IPS-20b (cell line): ENCODE measurements at regions not wholly inside any gene's neighbourhood (a gene's known extent, or its start where the extent isn't known, plus 50 kb on each side); places are given as distances from the start of the nearest gene placed in this dataset.
"Not testable (repeated sequence)": the region's sequence is repeated elsewhere in the genome, so short reads cannot be mapped to it uniquely, and the experiment has no call there.

Source experiments
- H3K27ac ChIP-seq: one replicate; pipeline ENCODE4 v1.5.1; 2013; ENCODE audit warnings: low read length
- H3K27me3 ChIP-seq: 2 replicates; pipeline ENCODE4 v1.6.1; 2013; ENCODE audit warnings: mild to moderate bottlenecking, low read length, inconsistent platforms; ENCODE audit not compliant: insufficient read depth
- H3K36me3 ChIP-seq: 2 replicates; pipeline ENCODE4 v1.6.1; 2013; ENCODE audit warnings: low read depth, mild to moderate bottlenecking, inconsistent platforms, low read length, moderate library complexity; ENCODE audit not compliant: insufficient read depth
- H3K4me1 ChIP-seq: 2 replicates; pipeline ENCODE4 v1.6.1; 2013; ENCODE audit warnings: mild to moderate bottlenecking, control low read depth, inconsistent platforms, low read length, moderate library complexity; ENCODE audit not compliant: insufficient read depth
- H3K4me3 ChIP-seq: 2 replicates; pipeline ENCODE4 v1.5.1; 2013; ENCODE audit warnings: mild to moderate bottlenecking, low read length, inconsistent platforms
- H3K9ac ChIP-seq: 2 replicates; pipeline ENCODE4 v1.6.1; 2013; ENCODE audit warnings: low read depth, mild to moderate bottlenecking, inconsistent platforms, low read length, moderate library complexity
- H3K9me3 ChIP-seq: 2 replicates; pipeline ENCODE4 v1.6.1; 2013; ENCODE audit warnings: mild to moderate bottlenecking, low read depth, low read length, inconsistent platforms; ENCODE audit not compliant: insufficient read depth

DNA sequence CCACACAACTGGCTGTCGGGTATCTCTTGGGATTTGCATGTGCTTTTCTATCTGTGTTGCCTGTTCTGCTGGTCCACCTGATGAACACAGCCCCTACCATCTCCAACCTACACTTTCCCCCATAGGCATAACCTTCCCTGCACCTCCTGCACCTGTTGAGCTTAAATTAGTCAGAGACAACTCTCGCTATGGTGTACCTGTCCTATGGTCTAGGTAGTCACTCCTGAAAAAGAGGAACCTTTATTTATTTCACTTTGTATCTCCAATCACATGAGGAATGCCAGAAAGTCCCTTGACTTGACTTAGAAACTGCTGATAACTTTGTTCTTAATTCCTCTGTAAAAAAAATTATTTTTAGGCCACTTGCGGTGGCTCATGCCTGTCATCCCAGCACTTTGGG, 338.1 kb downstream of the DHRSX start:
- Histone ChIP-seq H3K9ac (no peak overlapping the region), H3K27ac (no peak overlapping the region), H3K4me1 (no peaks in the 10 kb centered on the region), H3K36me3 (no peaks in the 10 kb centered on the region), H3K4me3 (no peak overlapping the region), H3K9me3 (no peaks in the 10 kb centered on the region), H3K27me3 (no peaks in the 10 kb centered on the region)

DNA sequence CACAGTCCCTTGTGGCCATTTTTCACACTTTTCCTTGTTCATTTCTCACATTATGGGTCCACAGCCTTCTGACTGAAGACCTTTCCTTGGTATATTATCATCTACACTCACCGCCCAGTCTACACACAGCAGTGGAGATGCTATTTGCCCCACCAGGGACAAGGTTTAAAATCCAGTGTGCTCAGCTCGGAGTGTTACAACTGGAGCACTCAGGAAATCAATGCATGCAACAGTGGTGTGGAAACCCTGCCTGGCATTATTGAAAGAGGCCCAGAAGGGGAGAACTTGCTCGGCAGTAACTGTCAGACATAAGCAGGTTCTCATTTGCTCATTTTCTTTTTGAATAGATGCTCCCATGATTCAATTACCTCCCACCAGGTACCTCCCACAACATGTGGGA, 340.9 kb downstream of the DHRSX start:
- no peaks in the 10 kb centered on the region for H3K4me1 ChIP-seq
- no peak overlapping the region for H3K9ac ChIP-seq
- H3K4me3 ChIP-seq, result no peak overlapping the region
- H3K36me3 ChIP-seq, result no peaks in the 10 kb centered on the region
- H3K9me3 ChIP-seq, result no peaks in the 10 kb centered on the region
- no peak overlapping the region for H3K27ac ChIP-seq
- H3K27me3 ChIP-seq, result no peaks in the 10 kb centered on the region

DNA sequence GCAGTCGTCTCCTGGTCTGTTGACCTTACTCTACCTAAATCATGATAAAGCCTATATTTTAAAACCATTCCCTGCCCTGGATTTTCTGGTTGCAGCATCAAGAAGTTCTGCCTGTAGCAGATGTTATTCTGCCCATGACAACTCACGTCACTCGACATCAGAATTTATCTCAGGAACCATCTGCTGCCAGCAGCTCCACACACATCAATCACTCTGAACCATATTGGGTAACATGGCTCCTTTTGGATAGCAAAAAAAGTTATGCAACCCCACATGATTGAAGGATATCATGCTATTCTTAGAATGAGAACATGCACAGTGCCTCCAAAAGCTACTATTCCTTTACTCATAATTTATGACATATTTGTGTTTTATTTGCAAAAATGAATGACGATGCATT, 341.4 kb downstream of the DHRSX start:
- Histone ChIP-seq H3K36me3 (no peaks in the 10 kb centered on the region), H3K9me3 (no peaks in the 10 kb centered on the region), H3K4me3 (no peak overlapping the region), H3K27ac (no peak overlapping the region), H3K9ac (no peak overlapping the region), H3K27me3 (no peaks in the 10 kb centered on the region), H3K4me1 (no peaks in the 10 kb centered on the region)

DNA sequence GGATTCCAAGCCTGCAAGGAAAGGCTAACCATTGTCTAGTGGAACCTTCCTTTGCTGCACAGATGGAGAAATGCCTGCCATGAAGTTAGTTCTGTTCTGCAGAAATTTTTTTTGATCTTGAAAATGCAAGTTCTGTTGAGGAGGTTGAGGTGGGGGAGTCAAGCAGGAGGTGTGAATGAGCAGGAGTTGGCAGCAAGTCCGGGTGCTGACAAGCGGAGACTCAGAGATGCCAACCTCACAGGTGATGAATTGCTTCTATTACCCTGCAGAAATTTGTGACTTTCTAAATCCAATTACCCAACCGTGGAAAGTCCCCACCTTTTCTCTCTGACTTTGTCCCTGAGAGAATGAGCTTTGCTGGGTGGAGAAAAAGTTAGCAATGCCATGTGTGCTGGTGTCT, 350.1 kb downstream of the DHRSX start:
- Histone ChIP-seq H3K27ac (no peak overlapping the region), H3K4me1 (peaks cover 5% of the 10 kb centered on the region; the same call in 1 of the 2 replicates), H3K4me3 (no peak overlapping the region), H3K36me3 (no peaks in the 10 kb centered on the region), H3K9ac (no peak overlapping the region), H3K27me3 (no peaks in the 10 kb centered on the region), H3K9me3 (peaks cover 13% of the 10 kb centered on the region; the same call in 1 of the 2 replicates)

DNA sequence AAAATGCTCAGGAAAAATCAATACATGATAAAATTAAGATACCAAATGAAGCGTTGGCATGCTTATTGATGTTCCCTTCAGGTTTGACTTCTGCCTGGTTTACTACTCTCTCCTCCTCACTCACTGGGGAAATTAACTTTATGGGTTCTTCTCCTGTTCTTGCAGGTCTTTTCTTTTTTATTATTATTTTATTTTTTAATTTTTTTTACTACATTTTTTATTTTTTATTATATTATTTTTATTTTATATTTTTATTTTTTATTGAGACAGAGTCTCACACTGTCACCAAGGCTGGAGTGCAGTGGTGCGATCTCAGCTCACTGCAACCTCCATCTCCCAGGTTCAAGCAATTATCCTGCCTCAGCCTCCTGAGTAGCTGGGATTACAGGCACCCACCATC, 350.8 kb downstream of the DHRSX start:
- H3K27ac ChIP-seq, H3K4me3 ChIP-seq, H3K9ac ChIP-seq, H3K27me3 ChIP-seq, H3K4me1 ChIP-seq, H3K36me3 ChIP-seq: not testable (repeated sequence)
- peaks cover 13% of the 10 kb centered on the region; the same call in 1 of the 2 replicates for H3K9me3 ChIP-seq

- H3K9ac ChIP-seq, H3K27ac ChIP-seq, H3K4me3 ChIP-seq, H3K27me3 ChIP-seq, H3K36me3 ChIP-seq, H3K4me1 ChIP-seq: not testable (repeated sequence)
- peaks cover 13% of the 10 kb centered on the region; the same call in 1 of the 2 replicates for H3K9me3 ChIP-seq
These were observed 351.7 kb downstream of the DHRSX start for GRCh38 chrX:2149055-2149454.

DNA sequence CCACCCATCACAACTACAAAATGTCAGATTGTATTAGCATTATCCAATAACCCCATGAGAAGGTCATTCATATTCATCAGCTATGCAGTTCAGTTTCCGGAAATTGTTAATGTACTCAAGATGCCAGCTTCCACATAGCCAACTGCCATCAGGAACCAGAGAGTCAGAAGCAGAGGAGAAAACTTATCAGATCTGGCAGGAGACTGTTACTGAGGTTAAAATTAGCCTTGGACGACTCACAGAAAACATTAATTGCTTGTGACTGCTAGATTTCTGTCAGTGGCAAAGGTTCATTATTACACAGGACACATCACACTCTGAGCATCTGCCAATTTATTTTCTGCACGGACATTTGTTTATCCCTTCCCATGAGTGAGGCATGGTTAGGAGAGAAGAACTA, 352.8 kb downstream of the DHRSX start:
- no peak overlapping the region for H3K9ac ChIP-seq
- no peaks in the 10 kb centered on the region for H3K36me3 ChIP-seq
- no peak overlapping the region for H3K27ac ChIP-seq
- H3K9me3 ChIP-seq, result peaks cover 13% of the 10 kb centered on the region; the same call in 1 of the 2 replicates
- H3K4me1 ChIP-seq, result peaks cover 6% of the 10 kb centered on the region; the same call in 1 of the 2 replicates
- no peak overlapping the region for H3K4me3 ChIP-seq
- H3K27me3 ChIP-seq, result no peaks in the 10 kb centered on the region

- Histone ChIP-seq H3K4me1 (peaks cover 6% of the 10 kb centered on the region; the same call in 1 of the 2 replicates), H3K36me3 (no peaks in the 10 kb centered on the region), H3K4me3 (no peak overlapping the region), H3K27me3 (no peaks in the 10 kb centered on the region), H3K27ac (peak overlapping the region; percentile 11), H3K9ac (no peak overlapping the region), H3K9me3 (peaks cover 16% of the 10 kb centered on the region)
These were observed 354.9 kb downstream of the DHRSX start for GRCh38 chrX:2145692-2146367.

GRCh38 chrX:2137882-2138281, 362.9 kb downstream of the DHRSX start:
- H3K9ac ChIP-seq, result no peak overlapping the region
- H3K27ac ChIP-seq, result no peak overlapping the region
- no peaks in the 10 kb centered on the region for H3K36me3 ChIP-seq
- peaks cover 2% of the 10 kb centered on the region; the same call in 1 of the 2 replicates for H3K4me1 ChIP-seq
- H3K27me3 ChIP-seq, result no peaks in the 10 kb centered on the region
- H3K4me3 ChIP-seq, result no peak overlapping the region
- H3K9me3 ChIP-seq, result peaks cover 10% of the 10 kb centered on the region

DNA sequence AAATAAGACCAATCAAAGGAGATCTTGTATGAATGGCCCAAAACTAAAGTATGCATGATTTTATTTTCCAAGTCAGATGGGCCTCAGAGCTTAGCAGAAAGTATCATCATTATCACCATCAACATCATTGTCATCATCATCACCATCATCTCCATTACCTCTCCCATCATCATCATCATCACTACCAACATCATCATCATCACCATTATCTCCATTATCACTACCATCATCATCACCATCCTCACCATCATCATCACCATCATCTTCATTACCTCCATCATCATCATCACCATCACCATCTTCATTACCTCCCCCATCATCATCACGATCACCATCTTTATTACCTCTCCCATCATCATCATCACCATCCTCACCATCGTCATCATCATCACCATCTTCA, 363.9 kb downstream of the DHRSX start:
- Histone ChIP-seq H3K27me3 (no peaks in the 10 kb centered on the region), H3K4me1 (peaks cover 2% of the 10 kb centered on the region; the same call in 1 of the 2 replicates), H3K9ac (no peak overlapping the region), H3K27ac (no peak overlapping the region), H3K9me3 (peaks cover 7% of the 10 kb centered on the region), H3K36me3 (no peaks in the 10 kb centered on the region), H3K4me3 (no peak overlapping the region)

- Histone ChIP-seq H3K36me3 (no peaks in the 10 kb centered on the region), H3K9me3 (peaks cover 7% of the 10 kb centered on the region; the same call in 1 of the 2 replicates), H3K27me3 (no peaks in the 10 kb centered on the region), H3K27ac (no peak overlapping the region), H3K4me1 (peaks cover 2% of the 10 kb centered on the region; the same call in 1 of the 2 replicates), H3K4me3 (no peak overlapping the region), H3K9ac (no peak overlapping the region)
These were observed 365.4 kb downstream of the DHRSX start for GRCh38 chrX:2135421-2135820.

- Histone ChIP-seq H3K27me3 (no peaks in the 10 kb centered on the region), H3K36me3 (no peaks in the 10 kb centered on the region), H3K9ac (no peak overlapping the region), H3K4me1 (peaks cover 2% of the 10 kb centered on the region; the same call in 1 of the 2 replicates), H3K9me3 (peaks cover 7% of the 10 kb centered on the region; the same call in 1 of the 2 replicates), H3K27ac (no peak overlapping the region), H3K4me3 (no peak overlapping the region)
These were observed 366.0 kb downstream of the DHRSX start for GRCh38 chrX:2134782-2135181.
